Testis (tissue), 2 donors: ENCODE measurements at regions not wholly inside any gene's neighbourhood (a gene's known extent, or its start where the extent isn't known, plus 50 kb on each side); places are given as distances from the start of the nearest gene placed in this dataset.

Experiments used
- DNase-seq: peaks from one replicate; pipeline ENCODE4 v3.0.0-alpha.2; 2019
- H3K27ac ChIP-seq, 2 donors: fragments of 200-600 bp; sonication (generic); one replicate each; pipeline ENCODE4 v1.5.1; 2019
- H3K27me3 ChIP-seq: fragments of 200-600 bp; sonication (generic); one replicate; pipeline ENCODE4 v1.5.1; 2019
- H3K36me3 ChIP-seq: fragments of 200-600 bp; sonication (generic); one replicate; pipeline ENCODE4 v1.5.1; 2017; ENCODE audit warnings: low read depth; ENCODE audit errors: missing control alignments
- H3K4me1 ChIP-seq: fragments of 200-600 bp; sonication (generic); one replicate; pipeline ENCODE4 v1.5.1; 2019
- H3K4me3 ChIP-seq, 2 donors: fragments of 200-600 bp; sonication (generic); one replicate each; pipeline ENCODE4 v1.5.1; 2017 to 2019
- H3K9me3 ChIP-seq: fragments of 200-600 bp; sonication (generic); one replicate; pipeline ENCODE4 v1.5.1; 2017
- CTCF ChIP-seq, 3 experiments: fragments of 450-650 bp in 2 of 3; fragments of 200-600 bp in 1 of 3; sonication (generic) in 1 of 3; IDR thresholded peaks; one replicate each; pipeline ENCODE4 v1.5.1; 2016 to 2019; ENCODE audit warnings: antibody characterized with exemption in 3 of 3, mild to moderate bottlenecking in 2 of 3, moderate library complexity in 1 of 3
- POLR2A ChIP-seq: fragments of 450-650 bp; IDR thresholded peaks from one replicate; pipeline ENCODE4 v1.6.1; 2017; ENCODE audit warnings: antibody characterized with exemption, mild to moderate bottlenecking, moderate library complexity
- WGBS, 2 donors: methylation state at CpG; one replicate each; pipeline ENCODE4 v1.1.5; 2018; 5-methylcytosine and 5-hydroxymethylcytosine counted together
- intact Hi-C: fragments of 100-400 bp; cut with DNase I; formaldehyde crosslinking; loops from one replicate; pipeline ENCODE4 v1.15.1; 2023; ENCODE audit warnings: low total_unique reads

- 38 to 46% methylated on average over 1 of the region's 1 CpG for WGBS, 2 donors
- Histone ChIP-seq H3K27me3 (no peaks in the 10 kb centered on the region), H3K4me1 (no peaks in the 10 kb centered on the region), H3K9me3 (no peaks in the 10 kb centered on the region), H3K36me3 (no peaks in the 10 kb centered on the region), H3K27ac (no peak overlapping the region), H3K4me3 (no peak overlapping the region)
- no peak for TF ChIP-seq CTCF (IDR thresholded peaks at IDR 0.05)
- no peak for TF ChIP-seq POLR2A
- DNase-seq, result no peak
- intact Hi-C loops, result no loop called here
Measured at GRCh38 chr7:16062269-16062668, 359.1 kb downstream of the CRPPA start.

GRCh38 chr7:16061630-16062029 lies 359.7 kb downstream of the CRPPA start:
- TF ChIP-seq POLR2A, result no peak
- TF ChIP-seq CTCF (IDR thresholded peaks at IDR 0.05), result no peak
- Histone ChIP-seq H3K36me3 (no peaks in the 10 kb centered on the region), H3K4me1 (no peaks in the 10 kb centered on the region), H3K27me3 (no peaks in the 10 kb centered on the region), H3K4me3 (no peak overlapping the region), H3K9me3 (no peaks in the 10 kb centered on the region), H3K27ac (no peak overlapping the region)
- 96 to 100% methylated on average over 1 of the region's 1 CpG for WGBS, 2 donors
- intact Hi-C loops, result no loop called here
- DNase-seq, result no peak

GRCh38 chr7:16061011-16061410 lies 360.3 kb downstream of the CRPPA start:
- no peak for DNase-seq
- Histone ChIP-seq H3K9me3 (no peaks in the 10 kb centered on the region), H3K4me1 (no peaks in the 10 kb centered on the region), H3K4me3 (no peak overlapping the region), H3K27me3 (no peaks in the 10 kb centered on the region), H3K27ac (no peak overlapping the region), H3K36me3 (no peaks in the 10 kb centered on the region)
- 92 to 95% methylated on average over 5 of the region's 5 CpGs for WGBS, 2 donors
- TF ChIP-seq POLR2A, result no peak
- TF ChIP-seq CTCF (IDR thresholded peaks at IDR 0.05), result no peak
- intact Hi-C loops, result no loop called here

- Histone ChIP-seq H3K27me3 (no peaks in the 10 kb centered on the region), H3K27ac (no peak overlapping the region), H3K4me1 (no peaks in the 10 kb centered on the region), H3K4me3 (no peak overlapping the region), H3K36me3 (no peaks in the 10 kb centered on the region), H3K9me3 (no peaks in the 10 kb centered on the region)
- TF ChIP-seq POLR2A, result no peak
- TF ChIP-seq CTCF (IDR thresholded peaks at IDR 0.05), result no peak
- intact Hi-C loops, result no loop called here
- no peak for DNase-seq
Measured at GRCh38 chr7:16060502-16060901, 360.8 kb downstream of the CRPPA start.

GRCh38 chr7:16055263-16055976 lies 365.9 kb downstream of the CRPPA start:
- WGBS, 2 donors, result 79 to 82% methylated on average over 2 of the region's 2 CpGs
- intact Hi-C loops, result no loop called here
- no peaks in the 10 kb centered on the region for H3K9me3 ChIP-seq
- no peak overlapping the region for H3K27ac ChIP-seq
- no peaks in the 10 kb centered on the region for H3K36me3 ChIP-seq
- no peak for TF ChIP-seq CTCF (IDR thresholded peaks at IDR 0.05)
- TF ChIP-seq POLR2A, result no peak
- H3K27me3 ChIP-seq, result no peaks in the 10 kb centered on the region
- no peak overlapping the region for H3K4me3 ChIP-seq
- no peak for DNase-seq
- H3K4me1 ChIP-seq, result no peaks in the 10 kb centered on the region
